ENCODE measurements at regions not wholly inside any gene's neighbourhood (a gene's known extent, or its start where the extent isn't known, plus 50 kb on each side); places are given as distances from the start of the nearest gene placed in this dataset.

DNA sequence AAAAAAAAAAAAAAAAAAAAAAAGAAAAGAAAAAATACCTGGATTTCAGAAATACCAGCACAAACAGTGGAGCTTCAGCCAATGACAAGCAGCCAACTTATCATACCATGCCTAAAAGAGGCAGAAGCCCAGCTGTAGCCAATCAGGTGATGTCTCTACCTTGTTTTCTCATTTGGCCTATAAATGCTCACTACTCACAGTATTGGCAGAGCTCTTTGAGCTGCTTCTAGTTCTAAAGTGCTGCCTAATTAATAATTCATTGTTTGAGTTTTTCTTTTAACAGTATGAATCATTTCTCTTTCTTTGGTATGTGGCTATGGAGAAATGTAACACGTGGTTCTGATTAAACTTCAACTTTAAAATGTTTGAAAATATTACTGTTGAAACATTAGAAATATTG lies 188.8 kb upstream of the TECRL start (continued):
- TF ChIP-seq, protein P1, sequence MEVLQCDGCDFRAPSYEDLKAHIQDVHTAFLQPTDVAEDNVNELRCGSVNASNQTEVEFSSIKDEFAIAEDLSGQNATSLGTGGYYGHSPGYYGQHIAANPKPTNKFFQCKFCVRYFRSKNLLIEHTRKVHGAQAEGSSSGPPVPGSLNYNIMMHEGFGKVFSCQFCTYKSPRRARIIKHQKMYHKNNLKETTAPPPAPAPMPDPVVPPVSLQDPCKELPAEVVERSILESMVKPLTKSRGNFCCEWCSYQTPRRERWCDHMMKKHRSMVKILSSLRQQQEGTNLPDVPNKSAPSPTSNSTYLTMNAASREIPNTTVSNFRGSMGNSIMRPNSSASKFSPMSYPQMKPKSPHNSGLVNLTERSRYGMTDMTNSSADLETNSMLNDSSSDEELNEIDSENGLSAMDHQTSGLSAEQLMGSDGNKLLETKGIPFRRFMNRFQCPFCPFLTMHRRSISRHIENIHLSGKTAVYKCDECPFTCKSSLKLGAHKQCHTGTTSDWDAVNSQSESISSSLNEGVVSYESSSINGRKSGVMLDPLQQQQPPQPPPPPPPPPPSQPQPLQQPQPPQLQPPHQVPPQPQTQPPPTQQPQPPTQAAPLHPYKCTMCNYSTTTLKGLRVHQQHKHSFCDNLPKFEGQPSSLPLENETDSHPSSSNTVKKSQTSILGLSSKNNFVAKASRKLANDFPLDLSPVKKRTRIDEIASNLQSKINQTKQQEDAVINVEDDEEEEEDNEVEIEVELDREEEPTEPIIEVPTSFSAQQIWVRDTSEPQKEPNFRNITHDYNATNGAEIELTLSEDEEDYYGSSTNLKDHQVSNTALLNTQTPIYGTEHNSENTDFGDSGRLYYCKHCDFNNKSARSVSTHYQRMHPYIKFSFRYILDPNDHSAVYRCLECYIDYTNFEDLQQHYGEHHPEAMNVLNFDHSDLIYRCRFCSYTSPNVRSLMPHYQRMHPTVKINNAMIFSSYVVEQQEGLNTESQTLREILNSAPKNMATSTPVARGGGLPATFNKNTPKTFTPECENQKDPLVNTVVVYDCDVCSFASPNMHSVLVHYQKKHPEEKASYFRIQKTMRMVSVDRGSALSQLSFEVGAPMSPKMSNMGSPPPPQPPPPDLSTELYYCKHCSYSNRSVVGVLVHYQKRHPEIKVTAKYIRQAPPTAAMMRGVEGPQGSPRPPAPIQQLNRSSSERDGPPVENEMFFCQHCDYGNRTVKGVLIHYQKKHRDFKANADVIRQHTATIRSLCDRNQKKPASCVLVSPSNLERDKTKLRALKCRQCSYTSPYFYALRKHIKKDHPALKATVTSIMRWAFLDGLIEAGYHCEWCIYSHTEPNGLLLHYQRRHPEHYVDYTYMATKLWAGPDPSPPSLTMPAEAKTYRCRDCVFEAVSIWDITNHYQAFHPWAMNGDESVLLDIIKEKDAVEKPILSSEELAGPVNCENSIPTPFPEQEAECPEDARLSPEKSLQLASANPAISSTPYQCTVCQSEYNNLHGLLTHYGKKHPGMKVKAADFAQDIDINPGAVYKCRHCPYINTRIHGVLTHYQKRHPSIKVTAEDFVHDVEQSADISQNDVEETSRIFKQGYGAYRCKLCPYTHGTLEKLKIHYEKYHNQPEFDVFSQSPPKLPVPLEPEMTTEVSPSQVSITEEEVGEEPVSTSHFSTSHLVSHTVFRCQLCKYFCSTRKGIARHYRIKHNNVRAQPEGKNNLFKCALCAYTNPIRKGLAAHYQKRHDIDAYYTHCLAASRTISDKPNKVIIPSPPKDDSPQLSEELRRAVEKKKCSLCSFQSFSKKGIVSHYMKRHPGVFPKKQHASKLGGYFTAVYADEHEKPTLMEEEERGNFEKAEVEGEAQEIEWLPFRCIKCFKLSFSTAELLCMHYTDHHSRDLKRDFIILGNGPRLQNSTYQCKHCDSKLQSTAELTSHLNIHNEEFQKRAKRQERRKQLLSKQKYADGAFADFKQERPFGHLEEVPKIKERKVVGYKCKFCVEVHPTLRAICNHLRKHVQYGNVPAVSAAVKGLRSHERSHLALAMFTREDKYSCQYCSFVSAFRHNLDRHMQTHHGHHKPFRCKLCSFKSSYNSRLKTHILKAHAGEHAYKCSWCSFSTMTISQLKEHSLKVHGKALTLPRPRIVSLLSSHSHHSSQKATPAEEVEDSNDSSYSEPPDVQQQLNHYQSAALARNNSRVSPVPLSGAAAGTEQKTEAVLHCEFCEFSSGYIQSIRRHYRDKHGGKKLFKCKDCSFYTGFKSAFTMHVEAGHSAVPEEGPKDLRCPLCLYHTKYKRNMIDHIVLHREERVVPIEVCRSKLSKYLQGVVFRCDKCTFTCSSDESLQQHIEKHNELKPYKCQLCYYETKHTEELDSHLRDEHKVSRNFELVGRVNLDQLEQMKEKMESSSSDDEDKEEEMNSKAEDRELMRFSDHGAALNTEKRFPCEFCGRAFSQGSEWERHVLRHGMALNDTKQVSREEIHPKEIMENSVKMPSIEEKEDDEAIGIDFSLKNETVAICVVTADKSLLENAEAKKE (CRISPR knock-in tag; IDR thresholded peaks at IDR 0.05), result no peak

DNA sequence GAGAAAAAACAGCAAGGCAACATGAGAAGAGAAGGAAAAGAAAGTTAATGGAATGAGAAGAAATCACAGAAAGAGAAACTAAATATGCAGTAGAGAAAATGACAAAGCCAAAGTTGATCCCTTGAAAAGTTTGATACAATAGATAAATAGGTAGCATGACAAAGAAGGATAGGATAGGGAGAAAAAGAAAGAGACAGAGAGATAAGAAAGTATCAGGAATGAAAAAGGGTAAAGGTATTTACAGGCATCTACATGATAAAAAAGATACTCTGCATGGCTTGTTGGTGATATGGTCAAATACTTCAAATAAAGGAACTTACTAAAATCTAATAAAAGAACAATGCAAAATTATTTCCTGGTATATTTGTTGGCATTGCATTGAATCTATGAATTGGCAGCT lies 185.5 kb upstream of the TECRL start:
- TF ChIP-seq, protein P2, sequence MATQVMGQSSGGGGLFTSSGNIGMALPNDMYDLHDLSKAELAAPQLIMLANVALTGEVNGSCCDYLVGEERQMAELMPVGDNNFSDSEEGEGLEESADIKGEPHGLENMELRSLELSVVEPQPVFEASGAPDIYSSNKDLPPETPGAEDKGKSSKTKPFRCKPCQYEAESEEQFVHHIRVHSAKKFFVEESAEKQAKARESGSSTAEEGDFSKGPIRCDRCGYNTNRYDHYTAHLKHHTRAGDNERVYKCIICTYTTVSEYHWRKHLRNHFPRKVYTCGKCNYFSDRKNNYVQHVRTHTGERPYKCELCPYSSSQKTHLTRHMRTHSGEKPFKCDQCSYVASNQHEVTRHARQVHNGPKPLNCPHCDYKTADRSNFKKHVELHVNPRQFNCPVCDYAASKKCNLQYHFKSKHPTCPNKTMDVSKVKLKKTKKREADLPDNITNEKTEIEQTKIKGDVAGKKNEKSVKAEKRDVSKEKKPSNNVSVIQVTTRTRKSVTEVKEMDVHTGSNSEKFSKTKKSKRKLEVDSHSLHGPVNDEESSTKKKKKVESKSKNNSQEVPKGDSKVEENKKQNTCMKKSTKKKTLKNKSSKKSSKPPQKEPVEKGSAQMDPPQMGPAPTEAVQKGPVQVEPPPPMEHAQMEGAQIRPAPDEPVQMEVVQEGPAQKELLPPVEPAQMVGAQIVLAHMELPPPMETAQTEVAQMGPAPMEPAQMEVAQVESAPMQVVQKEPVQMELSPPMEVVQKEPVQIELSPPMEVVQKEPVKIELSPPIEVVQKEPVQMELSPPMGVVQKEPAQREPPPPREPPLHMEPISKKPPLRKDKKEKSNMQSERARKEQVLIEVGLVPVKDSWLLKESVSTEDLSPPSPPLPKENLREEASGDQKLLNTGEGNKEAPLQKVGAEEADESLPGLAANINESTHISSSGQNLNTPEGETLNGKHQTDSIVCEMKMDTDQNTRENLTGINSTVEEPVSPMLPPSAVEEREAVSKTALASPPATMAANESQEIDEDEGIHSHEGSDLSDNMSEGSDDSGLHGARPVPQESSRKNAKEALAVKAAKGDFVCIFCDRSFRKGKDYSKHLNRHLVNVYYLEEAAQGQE (IDR thresholded peaks at IDR 0.05; ENCODE audit: unreplicated experiment), result no peak
- TF ChIP-seq NANOG (IDR thresholded peaks at IDR 0.05; ENCODE audit: borderline replicate concordance), result peak; percentile 48; the same call in 1 of the 2 replicates
- Mint-ChIP-seq H3K27ac (peak overlapping the region; percentile 96), H3K4me1 (peaks cover 12% of the 10 kb centered on the region), H3K9me3 (peaks cover 10% of the 10 kb centered on the region), H3K36me3 (ENCODE audit: low read depth) (peaks cover 10% of the 10 kb centered on the region; the same call in 2 of the 3 replicates), H3K4me3 (peak overlapping the region; percentile 18; the same call in 2 of the 3 replicates), H3K27me3 (ENCODE audit: insufficient read depth, low read depth, poor library complexity) (no peaks in the 10 kb centered on the region)
- no peak overlapping the region for H3K27ac ChIP-seq (ENCODE audit: low read depth)
- ATAC-seq (peak; percentile 63), DNase-seq (ENCODE audit: low spot score) (peak; percentile 42)
- peaks cover 11% of the 10 kb centered on the region; the same call in 1 of the 2 replicates for H3K4me1 ChIP-seq (ENCODE audit: insufficient read depth)
- H3K4me3 ChIP-seq, result no peak overlapping the region
- no peaks in the 10 kb centered on the region for H4K20me1 ChIP-seq (replicated peaks; ENCODE audit: insufficient read depth)
- H3K79me2 ChIP-seq (replicated peaks; ENCODE audit: insufficient read depth), result no peaks in the 10 kb centered on the region
- H3K9me2 ChIP-seq (ENCODE audit: insufficient read depth), result no peaks in the 10 kb centered on the region
- no peak overlapping the region for H3K4me2 ChIP-seq
- no peaks in the 10 kb centered on the region for H3K27me3 ChIP-seq (ENCODE audit: insufficient read depth)
- no peak overlapping the region for H2AFZ ChIP-seq
- H3F3A ChIP-seq (replicated peaks; ENCODE audit: low read depth), result no peaks in the 10 kb centered on the region
- no peaks in the 10 kb centered on the region for H3K36me3 ChIP-seq (ENCODE audit: insufficient read depth)

Measured in GM23338 (cell line).